ENCODE measurements at regions not wholly inside any gene's neighbourhood (a gene's known extent, or its start where the extent isn't known, plus 50 kb on each side); places are given as distances from the start of the nearest gene placed in this dataset.

DNA sequence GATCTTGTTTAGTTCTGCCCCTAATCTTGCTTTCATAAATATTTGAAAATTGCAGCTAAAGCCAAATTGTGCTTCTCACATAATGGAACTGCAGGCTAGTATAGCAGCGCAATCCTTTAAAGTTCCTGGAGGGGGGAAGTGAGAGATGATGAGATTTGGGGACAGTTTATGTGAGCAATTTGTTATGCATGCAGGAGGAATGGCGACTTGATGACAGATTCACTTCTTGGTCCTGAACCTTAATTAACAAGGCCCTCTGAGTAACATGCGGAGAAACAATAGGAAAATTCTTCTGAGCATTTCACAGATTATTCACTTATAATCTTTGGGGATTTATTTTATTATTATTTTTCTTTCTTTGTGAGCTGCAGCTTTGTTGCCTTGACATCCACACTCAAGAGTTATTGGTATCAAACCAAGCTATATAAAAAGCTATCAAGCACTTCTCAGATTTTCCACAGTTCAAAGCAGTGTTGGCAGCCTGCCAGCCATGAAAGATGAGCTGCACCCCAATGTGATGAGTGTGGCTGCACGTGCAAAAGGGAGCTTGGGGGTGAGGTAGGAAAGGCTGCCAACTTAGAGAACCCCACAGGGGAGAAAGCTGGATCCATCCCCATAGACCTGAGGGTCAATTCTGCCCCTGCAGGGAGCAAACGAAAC, 1662.2 kb upstream of the FLRT2 start:
- no peak for TF ChIP-seq POLR2A (IDR thresholded peaks at IDR 0.05)
- TF ChIP-seq, protein P1, sequence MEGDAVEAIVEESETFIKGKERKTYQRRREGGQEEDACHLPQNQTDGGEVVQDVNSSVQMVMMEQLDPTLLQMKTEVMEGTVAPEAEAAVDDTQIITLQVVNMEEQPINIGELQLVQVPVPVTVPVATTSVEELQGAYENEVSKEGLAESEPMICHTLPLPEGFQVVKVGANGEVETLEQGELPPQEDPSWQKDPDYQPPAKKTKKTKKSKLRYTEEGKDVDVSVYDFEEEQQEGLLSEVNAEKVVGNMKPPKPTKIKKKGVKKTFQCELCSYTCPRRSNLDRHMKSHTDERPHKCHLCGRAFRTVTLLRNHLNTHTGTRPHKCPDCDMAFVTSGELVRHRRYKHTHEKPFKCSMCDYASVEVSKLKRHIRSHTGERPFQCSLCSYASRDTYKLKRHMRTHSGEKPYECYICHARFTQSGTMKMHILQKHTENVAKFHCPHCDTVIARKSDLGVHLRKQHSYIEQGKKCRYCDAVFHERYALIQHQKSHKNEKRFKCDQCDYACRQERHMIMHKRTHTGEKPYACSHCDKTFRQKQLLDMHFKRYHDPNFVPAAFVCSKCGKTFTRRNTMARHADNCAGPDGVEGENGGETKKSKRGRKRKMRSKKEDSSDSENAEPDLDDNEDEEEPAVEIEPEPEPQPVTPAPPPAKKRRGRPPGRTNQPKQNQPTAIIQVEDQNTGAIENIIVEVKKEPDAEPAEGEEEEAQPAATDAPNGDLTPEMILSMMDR (IDR thresholded peaks at IDR 0.05) = no peak

Measured in upper lobe of left lung (tissue), 4 donors.